ENCODE measurements at regions not wholly inside any gene's neighbourhood (a gene's known extent, or its start where the extent isn't known, plus 50 kb on each side); places are given as distances from the start of the nearest gene placed in this dataset.

- no peak for DNase-seq (ENCODE audit: low spot score)
- Histone ChIP-seq H2AFZ (ENCODE audit: low read length) (no peak overlapping the region), H3K4me2 (ENCODE audit: low read length) (no peak overlapping the region), H4K20me1 (ENCODE audit: insufficient read depth, low read length) (no peaks in the 10 kb centered on the region), H3K36me3 (ENCODE audit: insufficient read depth, low read length) (no peaks in the 10 kb centered on the region), H3K9me2 (ENCODE audit: insufficient read depth, low read length) (no peaks in the 10 kb centered on the region), H3K4me1 (ENCODE audit: insufficient read depth, low read length, poor library complexity, severe bottlenecking) (no peaks in the 10 kb centered on the region), H3K4me3 (ENCODE audit: low read depth, low read length, poor library complexity, severe bottlenecking) (no peak overlapping the region), H3K9me3 (ENCODE audit: low read length) (no peaks in the 10 kb centered on the region), H3K79me2 (ENCODE audit: insufficient read depth, low read depth, low read length) (no peaks in the 10 kb centered on the region), H3K27ac (ENCODE audit: low read depth, low read length, poor library complexity, severe bottlenecking) (no peak overlapping the region)
- BruUV-seq (replicated peaks): no TSS peak
- ChIA-PET CTCF (ENCODE audit: unreplicated experiment) (no interaction called here), POLR2A (no interaction called here)
- intact Hi-C loops (cut with micrococcal nuclease; ENCODE audit: unreplicated experiment): loop anchor here (10.0 kb wide), 1 partner anchor 62 kb away; no protein-coding TSS in a partner anchor
- TF ChIP-seq, protein P1, sequence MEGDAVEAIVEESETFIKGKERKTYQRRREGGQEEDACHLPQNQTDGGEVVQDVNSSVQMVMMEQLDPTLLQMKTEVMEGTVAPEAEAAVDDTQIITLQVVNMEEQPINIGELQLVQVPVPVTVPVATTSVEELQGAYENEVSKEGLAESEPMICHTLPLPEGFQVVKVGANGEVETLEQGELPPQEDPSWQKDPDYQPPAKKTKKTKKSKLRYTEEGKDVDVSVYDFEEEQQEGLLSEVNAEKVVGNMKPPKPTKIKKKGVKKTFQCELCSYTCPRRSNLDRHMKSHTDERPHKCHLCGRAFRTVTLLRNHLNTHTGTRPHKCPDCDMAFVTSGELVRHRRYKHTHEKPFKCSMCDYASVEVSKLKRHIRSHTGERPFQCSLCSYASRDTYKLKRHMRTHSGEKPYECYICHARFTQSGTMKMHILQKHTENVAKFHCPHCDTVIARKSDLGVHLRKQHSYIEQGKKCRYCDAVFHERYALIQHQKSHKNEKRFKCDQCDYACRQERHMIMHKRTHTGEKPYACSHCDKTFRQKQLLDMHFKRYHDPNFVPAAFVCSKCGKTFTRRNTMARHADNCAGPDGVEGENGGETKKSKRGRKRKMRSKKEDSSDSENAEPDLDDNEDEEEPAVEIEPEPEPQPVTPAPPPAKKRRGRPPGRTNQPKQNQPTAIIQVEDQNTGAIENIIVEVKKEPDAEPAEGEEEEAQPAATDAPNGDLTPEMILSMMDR (conservative IDR thresholded peaks at IDR 0.05; ENCODE audit: low read length): no peak
- no peak for TF ChIP-seq EZH2phosphoT487 (IDR thresholded peaks at IDR 0.05; ENCODE audit: borderline replicate concordance, low read depth, low read length)
Measured at GRCh38 chr1:168982778-168983177, 123.7 kb upstream of the ATP1B1 start.

DNA sequence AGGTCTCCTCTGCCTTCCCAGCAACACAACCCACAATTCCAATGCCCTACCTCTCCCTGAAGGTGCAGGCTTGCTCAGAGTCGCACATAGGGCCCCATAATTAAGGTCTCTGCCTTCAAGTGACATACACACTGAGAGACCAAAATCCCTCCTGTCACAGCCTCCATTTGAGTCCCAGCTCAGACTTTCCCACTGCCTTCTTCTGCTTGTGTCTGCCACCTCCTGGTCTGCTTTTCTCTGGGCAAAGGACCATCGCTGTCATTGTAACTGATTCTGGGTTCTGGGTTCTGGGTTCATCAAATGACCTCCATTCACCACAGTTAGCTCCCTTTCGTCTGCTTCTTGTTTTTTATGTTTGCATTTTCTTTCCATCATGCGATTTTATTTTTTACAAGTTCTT lies 119.2 kb upstream of the ATP1B1 start:
- H3K36me3 ChIP-seq (ENCODE audit: insufficient read depth, low read length): no peaks in the 10 kb centered on the region
- no TSS peak for BruUV-seq (replicated peaks)
- no peaks in the 10 kb centered on the region for H4K20me1 ChIP-seq (ENCODE audit: insufficient read depth, low read length)
- no peaks in the 10 kb centered on the region for H3K9me2 ChIP-seq (ENCODE audit: insufficient read depth, low read length)
- H2AFZ ChIP-seq (ENCODE audit: low read length): no peak overlapping the region
- H3K9me3 ChIP-seq (ENCODE audit: low read length): no peaks in the 10 kb centered on the region
- H3K27ac ChIP-seq (ENCODE audit: low read depth, low read length, poor library complexity, severe bottlenecking): no peak overlapping the region
- H3K4me1 ChIP-seq (ENCODE audit: insufficient read depth, low read length, poor library complexity, severe bottlenecking): no peaks in the 10 kb centered on the region
- ChIA-PET CTCF (ENCODE audit: unreplicated experiment) (no interaction called here), POLR2A (no interaction called here)
- H3K4me3 ChIP-seq (ENCODE audit: low read depth, low read length, poor library complexity, severe bottlenecking): no peak overlapping the region
- H3K79me2 ChIP-seq (ENCODE audit: insufficient read depth, low read depth, low read length): no peaks in the 10 kb centered on the region
- no peak for DNase-seq (ENCODE audit: low spot score)
- no peak overlapping the region for H3K4me2 ChIP-seq (ENCODE audit: low read length)
- TF ChIP-seq, protein P1 (conservative IDR thresholded peaks at IDR 0.05; ENCODE audit: low read length): no peak
- no peak for TF ChIP-seq EZH2phosphoT487 (IDR thresholded peaks at IDR 0.05; ENCODE audit: borderline replicate concordance, low read depth, low read length)
- intact Hi-C loops (cut with micrococcal nuclease; ENCODE audit: unreplicated experiment): loop anchor here (10.0 kb wide), 1 partner anchor 57 kb away; no protein-coding TSS in a partner anchor

- TF ChIP-seq EZH2phosphoT487 (IDR thresholded peaks at IDR 0.05; ENCODE audit: borderline replicate concordance, low read depth, low read length): no peak
- TF ChIP-seq, protein P1 (conservative IDR thresholded peaks at IDR 0.05; ENCODE audit: low read length): no peak
- BruUV-seq (replicated peaks): no TSS peak
- no peak overlapping the region for H3K4me3 ChIP-seq (ENCODE audit: low read depth, low read length, poor library complexity, severe bottlenecking)
- CTCF ChIA-PET (ENCODE audit: unreplicated experiment): no interaction called here
- no peaks in the 10 kb centered on the region for H3K9me2 ChIP-seq (ENCODE audit: insufficient read depth, low read length)
- H2AFZ ChIP-seq (ENCODE audit: low read length): no peak overlapping the region
- no peaks in the 10 kb centered on the region for H3K36me3 ChIP-seq (ENCODE audit: insufficient read depth, low read length)
- no peak for DNase-seq (ENCODE audit: low spot score)
- no peaks in the 10 kb centered on the region for H3K79me2 ChIP-seq (ENCODE audit: insufficient read depth, low read depth, low read length)
- H3K4me1 ChIP-seq (ENCODE audit: insufficient read depth, low read length, poor library complexity, severe bottlenecking): no peaks in the 10 kb centered on the region
- no peak overlapping the region for H3K4me2 ChIP-seq (ENCODE audit: low read length)
- H3K9me3 ChIP-seq (ENCODE audit: low read length): no peaks in the 10 kb centered on the region
- intact Hi-C loops (cut with micrococcal nuclease; ENCODE audit: unreplicated experiment): loop anchor here (10.0 kb wide), 1 partner anchor 57 kb away; no protein-coding TSS in a partner anchor
- POLR2A ChIA-PET: no interaction called here
- H4K20me1 ChIP-seq (ENCODE audit: insufficient read depth, low read length): no peaks in the 10 kb centered on the region
- no peak overlapping the region for H3K27ac ChIP-seq (ENCODE audit: low read depth, low read length, poor library complexity, severe bottlenecking)
Measured at GRCh38 chr1:168987923-168988322, 118.6 kb upstream of the ATP1B1 start.
